ENCODE measurements at regions not wholly inside any gene's neighbourhood (a gene's known extent, or its start where the extent isn't known, plus 50 kb on each side); places are given as distances from the start of the nearest gene placed in this dataset.

- TF ChIP-seq CTCF (IDR thresholded peaks at IDR 0.05; ENCODE audit: poor library complexity, severe bottlenecking) (no peak), EZH2 (IDR thresholded peaks at IDR 0.05; ENCODE audit: borderline replicate concordance, insufficient read depth, low read length, poor library complexity, severe bottlenecking) (no peak), MXI1 (conservative IDR thresholded peaks at IDR 0.05; ENCODE audit: poor library complexity, severe bottlenecking) (no peak), EP300 (conservative IDR thresholded peaks at IDR 0.05; ENCODE audit: poor library complexity, severe bottlenecking) (no peak), REST (IDR thresholded peaks at IDR 0.05; ENCODE audit: borderline replicate concordance) (no peak), TAF1 (IDR thresholded peaks at IDR 0.05; ENCODE audit: low read depth) (no peak), RAD21 (conservative IDR thresholded peaks at IDR 0.05) (no peak)
Observed at GRCh38 chr14:51535443-51536044, 116.2 kb upstream of the FRMD6 start.
